ENCODE measurements at regions not wholly inside any gene's neighbourhood (a gene's known extent, or its start where the extent isn't known, plus 50 kb on each side); places are given as distances from the start of the nearest gene placed in this dataset.

DNA sequence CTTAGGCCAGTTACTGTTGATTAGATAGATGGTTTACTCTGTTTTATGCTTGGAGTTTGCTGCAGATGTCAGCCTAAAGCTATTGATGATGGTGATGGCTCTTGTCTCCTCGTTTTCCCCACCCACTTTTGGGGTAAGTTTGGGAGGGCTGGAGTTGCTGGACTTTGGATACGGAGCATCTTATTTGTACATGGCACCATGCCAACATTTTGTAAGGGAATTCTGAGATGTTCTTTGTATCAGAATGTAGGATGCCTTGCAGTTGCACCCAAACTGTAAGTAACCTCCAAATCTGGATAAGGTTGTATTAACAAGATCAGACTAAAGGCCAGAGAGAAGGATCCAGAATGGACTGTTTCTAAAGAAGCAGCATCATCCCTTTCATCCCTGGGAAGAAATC, 551.9 kb upstream of the ZFHX3 start:
- no peak overlapping the region for H3K4me3 ChIP-seq (ENCODE audit: low read length)
- DNase-seq (ENCODE audit: low read depth, low spot score) = no peak

- H3K4me3 ChIP-seq (ENCODE audit: low read length) = no peak overlapping the region
- no peak for DNase-seq (ENCODE audit: low read depth, low spot score)
Observed at GRCh38 chr16:73599351-73599750, 551.4 kb upstream of the ZFHX3 start.

GRCh38 chr16:73584157-73584556, 536.2 kb upstream of the ZFHX3 start:
- no peak overlapping the region for H3K4me3 ChIP-seq (ENCODE audit: low read length)
- DNase-seq (ENCODE audit: low read depth, low spot score) = no peak

DNA sequence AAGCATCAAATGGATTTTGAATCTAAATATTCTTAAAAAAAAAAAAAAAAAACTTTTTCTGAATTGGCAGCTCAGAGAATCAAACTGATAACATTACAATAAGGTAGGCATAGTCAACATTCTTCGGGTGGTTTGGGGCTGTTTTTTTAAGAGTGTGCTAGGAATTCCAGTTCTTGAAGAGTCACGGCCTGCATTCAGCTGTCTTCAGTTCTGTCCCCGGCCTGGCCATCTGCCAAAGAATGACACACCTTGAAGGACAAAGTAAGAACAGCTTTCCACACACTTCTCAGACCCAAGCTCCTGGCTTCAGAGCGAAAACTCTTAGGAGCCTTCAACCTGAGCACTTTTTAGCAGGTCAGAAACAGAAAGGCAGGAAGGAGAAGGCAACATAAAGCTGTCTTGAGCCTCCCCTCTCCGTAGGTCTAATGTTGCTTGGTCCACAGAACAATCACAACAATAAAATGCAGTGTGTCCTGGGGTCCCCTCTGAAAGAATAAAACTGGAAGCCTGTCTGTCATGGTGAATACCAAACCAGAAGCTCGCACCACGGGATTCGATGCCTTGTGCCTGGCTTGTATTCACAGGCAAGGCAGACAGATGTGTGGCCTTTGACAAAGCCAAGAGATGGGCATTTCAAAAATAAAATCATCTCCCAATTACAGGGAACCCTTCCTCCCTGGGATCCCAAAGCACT, 524.4 kb upstream of the ZFHX3 start:
- no peak for DNase-seq (ENCODE audit: low read depth, low spot score)
- no peak overlapping the region for H3K4me3 ChIP-seq (ENCODE audit: low read length)

DNA sequence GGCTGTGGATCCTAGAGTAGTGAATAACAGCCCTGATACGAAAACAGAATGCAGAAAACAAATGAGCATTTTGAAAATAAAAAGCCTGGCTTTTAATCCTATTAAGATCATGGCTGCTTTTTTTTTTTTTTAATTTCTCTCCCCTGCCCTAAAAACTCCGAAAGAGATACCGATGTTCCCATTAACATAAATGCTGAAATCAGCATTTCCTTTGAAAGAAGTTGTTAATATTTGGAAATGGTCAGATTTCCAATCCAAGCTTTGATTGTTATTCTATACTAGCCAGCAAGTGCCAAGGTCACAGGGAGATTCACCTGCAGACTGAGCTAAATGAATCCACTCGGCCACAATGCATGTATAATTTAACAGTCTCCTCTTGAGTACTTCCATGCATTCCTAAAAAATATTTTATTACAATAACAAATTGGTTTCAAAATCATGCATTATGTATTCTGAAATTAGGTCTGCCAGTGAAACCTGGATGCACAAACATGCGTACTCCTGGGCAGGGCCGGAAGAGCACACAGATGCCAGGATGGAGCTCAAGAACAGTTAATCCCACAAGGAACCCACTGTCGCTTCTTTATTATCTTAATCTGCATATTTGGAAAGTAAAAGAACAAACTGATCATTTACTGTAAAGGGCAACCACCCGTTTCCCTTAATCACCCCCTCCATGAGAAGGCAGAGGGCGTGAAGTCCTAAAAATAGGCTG, 521.5 kb upstream of the ZFHX3 start:
- DNase-seq (ENCODE audit: low read depth, low spot score) = no peak
- no peak overlapping the region for H3K4me3 ChIP-seq (ENCODE audit: low read length)

GRCh38 chr16:73568769-73569168, 520.8 kb upstream of the ZFHX3 start:
- DNase-seq (ENCODE audit: low read depth, low spot score) = no peak
- no peak overlapping the region for H3K4me3 ChIP-seq (ENCODE audit: low read length)

DNA sequence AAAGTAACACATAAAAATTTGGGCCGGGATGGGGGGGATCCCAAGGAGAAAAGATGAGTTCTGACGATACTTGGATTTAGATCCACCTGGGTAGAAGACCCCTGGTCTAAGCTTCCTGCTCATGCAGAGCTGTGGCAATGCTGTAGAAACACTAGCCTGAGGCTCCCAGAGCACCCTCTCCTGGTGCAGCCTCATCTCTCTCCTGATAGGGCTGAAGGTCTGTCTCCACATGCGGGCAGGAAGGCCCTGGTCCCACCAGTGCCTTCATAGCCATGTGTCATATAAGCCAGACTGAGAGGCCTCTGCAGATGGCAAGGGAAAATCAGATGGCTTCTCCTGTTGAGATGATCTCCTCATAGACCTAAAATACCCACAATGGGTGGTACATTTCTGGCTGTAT, 518.0 kb upstream of the ZFHX3 start:
- no peak for DNase-seq (ENCODE audit: low read depth, low spot score)
- H3K4me3 ChIP-seq (ENCODE audit: low read length) = no peak overlapping the region

DNA sequence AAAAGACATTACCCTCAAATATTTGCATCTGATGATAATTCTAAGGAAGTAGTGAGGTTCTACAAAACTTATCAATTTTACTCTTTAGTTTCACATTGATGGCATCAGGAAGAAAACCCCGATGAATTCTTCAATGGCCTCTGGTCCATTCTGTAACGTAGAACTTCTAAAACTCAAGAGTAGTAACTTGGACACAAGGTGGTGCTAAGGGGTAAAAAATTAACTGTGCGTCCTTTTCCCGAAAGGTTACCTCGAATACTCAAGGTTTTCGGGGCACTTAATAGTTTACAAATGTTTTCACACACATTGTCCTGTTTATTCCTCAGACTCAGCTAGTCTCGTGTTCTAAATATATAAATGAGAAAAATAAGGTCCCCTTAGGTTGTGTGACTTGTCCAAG, 517.3 kb upstream of the ZFHX3 start:
- DNase-seq (ENCODE audit: low read depth, low spot score) = no peak
- H3K4me3 ChIP-seq (ENCODE audit: low read length) = no peak overlapping the region

- no peak overlapping the region for H3K4me3 ChIP-seq (ENCODE audit: low read length)
- DNase-seq (ENCODE audit: low read depth, low spot score) = no peak
Observed at GRCh38 chr16:73563709-73564108, 515.8 kb upstream of the ZFHX3 start.

GRCh38 chr16:73560497-73560896, 512.6 kb upstream of the ZFHX3 start:
- H3K4me3 ChIP-seq (ENCODE audit: low read length) = no peak overlapping the region
- DNase-seq (ENCODE audit: low read depth, low spot score) = no peak

DNA sequence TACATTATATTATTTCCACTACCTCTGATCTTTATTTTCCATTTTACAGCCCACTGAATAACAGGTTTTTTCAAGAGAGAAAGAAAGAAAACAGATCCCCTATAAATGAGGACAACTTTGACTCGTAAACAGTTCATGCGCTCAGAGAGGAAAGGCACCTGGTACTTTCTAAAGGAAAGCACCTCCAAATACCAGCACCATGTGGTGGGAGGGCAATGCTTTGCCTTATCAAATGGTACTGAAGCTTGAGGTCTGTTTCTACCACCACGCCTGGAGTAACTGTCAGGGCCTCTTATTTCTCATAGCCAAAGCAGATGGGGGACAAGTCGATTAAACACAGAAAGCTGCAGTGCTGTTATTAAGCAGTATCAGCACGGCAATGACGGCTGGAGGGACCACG, 510.3 kb upstream of the ZFHX3 start:
- DNase-seq (ENCODE audit: low read depth, low spot score) = no peak
- H3K4me3 ChIP-seq (ENCODE audit: low read length) = no peak overlapping the region

DNA sequence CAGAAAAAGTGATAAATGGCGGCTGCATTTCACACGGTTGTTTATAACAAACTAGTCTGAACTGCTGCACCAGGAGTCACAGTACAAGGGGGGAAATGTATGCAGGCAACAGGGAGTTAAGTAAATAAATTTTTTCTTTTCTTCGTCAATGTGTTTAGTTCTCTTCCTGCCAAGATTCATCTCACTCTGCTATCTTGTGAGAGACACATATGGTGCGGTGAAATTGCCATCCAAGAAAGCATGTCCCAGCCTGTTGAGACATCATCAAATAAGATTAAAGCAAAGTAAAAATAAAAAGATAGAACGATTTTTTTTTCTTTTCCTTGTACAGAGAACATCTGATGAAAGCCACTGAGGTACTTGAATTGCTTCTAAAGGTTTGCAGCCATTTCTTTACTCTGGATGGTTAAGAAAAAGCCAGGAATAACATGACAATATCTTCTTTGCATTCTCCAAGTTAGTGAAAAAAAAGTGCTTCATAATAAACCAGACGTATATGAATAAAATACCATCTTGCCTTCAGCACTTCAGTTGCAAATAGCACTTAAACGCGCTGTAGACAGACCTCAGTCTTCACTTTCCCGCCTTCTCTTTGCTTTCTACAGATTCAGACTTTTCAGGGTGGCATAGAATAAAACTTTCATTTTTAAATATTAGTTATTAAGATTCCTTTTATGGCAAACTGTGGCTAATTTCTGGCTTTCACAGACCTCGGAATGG, 506.2 kb upstream of the ZFHX3 start:
- H3K4me3 ChIP-seq (ENCODE audit: low read length) = no peak overlapping the region
- DNase-seq (ENCODE audit: low read depth, low spot score) = no peak

GRCh38 chr16:73549984-73550631, 502.2 kb upstream of the ZFHX3 start:
- DNase-seq (ENCODE audit: low read depth, low spot score) = no peak

DNA sequence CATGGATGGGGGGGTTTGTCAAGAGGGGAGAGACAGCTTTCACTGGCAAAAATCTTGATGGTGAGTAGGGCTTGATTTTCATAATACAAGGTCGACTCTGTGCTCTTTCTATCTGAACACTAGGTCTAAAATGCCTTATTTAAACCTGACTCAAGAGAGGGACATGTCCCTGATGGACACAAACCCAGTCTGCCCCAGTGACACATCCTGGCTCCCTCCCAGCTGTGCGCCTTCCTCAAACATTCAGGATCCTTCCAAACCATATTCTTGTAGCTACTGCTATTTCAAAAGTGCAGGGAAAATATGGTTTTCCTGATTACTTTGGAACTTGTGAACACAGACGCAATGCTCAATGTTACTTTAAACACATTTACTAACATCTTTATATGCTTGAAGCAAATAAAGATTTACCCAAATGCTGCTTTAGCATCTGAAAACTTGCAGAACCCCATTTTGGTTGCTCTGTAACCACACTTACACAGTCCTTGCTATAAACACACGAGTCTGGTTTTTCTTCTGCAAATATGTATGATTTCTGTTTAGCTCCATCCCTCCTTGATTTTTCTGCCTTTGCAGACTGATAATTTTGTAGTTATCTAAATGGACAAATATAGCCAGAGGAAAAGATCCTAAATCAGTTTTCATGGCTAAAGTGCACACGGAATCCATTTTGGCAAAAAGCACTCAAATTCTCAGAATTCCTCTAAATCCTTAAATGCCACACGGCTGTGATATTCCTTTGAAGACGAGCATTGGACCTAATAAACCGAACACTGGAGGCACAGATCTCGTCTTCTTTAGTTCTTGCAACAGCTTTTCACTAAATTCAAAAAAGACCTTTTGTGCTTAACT, 499.9 kb upstream of the ZFHX3 start:
- no peak for DNase-seq (ENCODE audit: low read depth, low spot score)
- no peak overlapping the region for H3K4me3 ChIP-seq (ENCODE audit: low read length)

More at GRCh38 chr16:73549984-73550631, 502.2 kb upstream of the ZFHX3 start:
- H3K4me3 ChIP-seq (ENCODE audit: low read length) = no peak overlapping the region

GRCh38 chr16:73546341-73546845, 498.5 kb upstream of the ZFHX3 start:
- H3K4me3 ChIP-seq (ENCODE audit: low read length) = no peak overlapping the region
- DNase-seq (ENCODE audit: low read depth, low spot score) = no peak

- no peak for DNase-seq (ENCODE audit: low read depth, low spot score)
- H3K4me3 ChIP-seq (ENCODE audit: low read length) = no peak overlapping the region
Observed at GRCh38 chr16:73545755-73546154, 497.8 kb upstream of the ZFHX3 start.

DNA sequence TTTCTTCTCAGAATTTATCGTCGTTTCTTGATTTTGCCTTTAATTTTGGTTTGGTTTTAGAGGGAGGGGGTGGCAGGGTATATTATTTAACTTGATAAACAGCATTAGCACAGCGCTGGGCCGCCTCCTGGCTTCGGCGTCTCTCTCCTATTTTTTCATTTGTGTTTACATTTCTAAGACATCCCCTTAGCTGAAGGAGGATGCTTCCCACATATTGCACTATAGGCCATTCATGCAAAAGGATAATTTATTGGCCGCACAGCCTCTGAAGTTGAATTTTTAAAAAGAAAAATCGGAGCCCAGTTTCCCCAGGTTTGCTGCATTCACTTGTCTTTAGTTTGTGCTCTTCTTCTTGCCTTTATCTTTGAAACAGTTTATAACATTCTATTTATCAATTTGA, 497.4 kb upstream of the ZFHX3 start:
- H3K4me3 ChIP-seq (ENCODE audit: low read length) = no peak overlapping the region

DNA sequence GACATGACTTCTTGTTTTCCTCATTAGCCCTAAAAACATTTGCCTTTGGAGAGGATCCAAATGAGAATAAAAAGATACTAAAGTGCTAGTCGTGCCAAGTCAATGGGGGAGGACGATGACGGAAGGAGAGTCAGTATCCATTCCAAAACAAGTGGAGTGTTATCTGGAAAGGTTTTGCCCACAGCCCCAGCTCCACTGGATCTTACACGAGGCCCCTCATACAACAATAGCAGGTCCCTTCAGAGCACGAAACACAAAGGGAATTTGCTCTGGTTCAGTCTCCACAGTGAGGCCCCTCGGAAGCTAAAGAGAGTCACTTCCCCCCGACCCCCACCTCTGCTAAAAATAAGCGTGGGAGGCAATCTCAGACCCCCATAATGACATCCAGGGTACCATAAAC, 496.9 kb upstream of the ZFHX3 start:
- H3K4me3 ChIP-seq (ENCODE audit: low read length) = no peak overlapping the region
- no peak for DNase-seq (ENCODE audit: low read depth, low spot score)

More for the DNA sequence above, 497.4 kb upstream of the ZFHX3 start:
- DNase-seq (ENCODE audit: low read depth, low spot score) = no peak
